DMS 273 treated with DMSO at 0.1 percent for 48 hours (cell line): ENCODE measurements at regions not wholly inside any gene's neighbourhood (a gene's known extent, or its start where the extent isn't known, plus 50 kb on each side); places are given as distances from the start of the nearest gene placed in this dataset.
A peak's percentile ranks its signal among the peaks of the same experiment; 100 is the strongest.

ENCODE experiments used
- DNase-seq: peaks from one replicate; lab custom pipeline; 2025; lab: John Stamatoyannopoulos, UW

- no peak for DNase-seq
Measured at GRCh38 chr20:1790386-1790785, 104.8 kb upstream of the SIRPA start.

- DNase-seq, result no peak
Measured at GRCh38 chr20:1788044-1788443, 107.2 kb upstream of the SIRPA start.

- DNase-seq, result no peak
Measured at GRCh38 chr20:1786486-1786885, 108.7 kb upstream of the SIRPA start.

GRCh38 chr20:1784586-1784985 lies 110.6 kb upstream of the SIRPA start:
- DNase-seq, result no peak

GRCh38 chr20:1783245-1783644 lies 112.0 kb upstream of the SIRPA start:
- DNase-seq, result no peak

- DNase-seq, result no peak
Measured at GRCh38 chr20:1782181-1782580, 113.0 kb upstream of the SIRPA start.

- no peak for DNase-seq
Measured at GRCh38 chr20:1779567-1779966, 115.6 kb upstream of the SIRPA start.

GRCh38 chr20:1778338-1778737 lies 116.9 kb upstream of the SIRPA start:
- DNase-seq, result no peak

- no peak for DNase-seq
Measured at GRCh38 chr20:1777476-1777820, 117.8 kb upstream of the SIRPA start.

- peak; percentile 42 for DNase-seq
Measured at GRCh38 chr20:1776681-1777475, 118.3 kb upstream of the SIRPA start.

- DNase-seq, result no peak
Measured at GRCh38 chr20:1775117-1775516, 117.5 kb upstream of the SIRPG start.

GRCh38 chr20:1774479-1774878 lies 116.9 kb upstream of the SIRPG start:
- DNase-seq, result no peak

GRCh38 chr20:1773816-1774215 lies 116.2 kb upstream of the SIRPG start:
- no peak for DNase-seq

- DNase-seq, result no peak
Measured at GRCh38 chr20:1769491-1769890, 111.9 kb upstream of the SIRPG start.

- no peak for DNase-seq
Measured at GRCh38 chr20:1766731-1767130, 109.2 kb upstream of the SIRPG start.

- peak; percentile 19 for DNase-seq
Measured at GRCh38 chr20:1764136-1765033, 106.8 kb upstream of the SIRPG start.

- DNase-seq, result no peak
Measured at GRCh38 chr20:1761598-1761997, 104.0 kb upstream of the SIRPG start.

GRCh38 chr20:1761116-1761515 lies 103.5 kb upstream of the SIRPG start:
- DNase-seq, result no peak

GRCh38 chr20:1758765-1759164 lies 101.2 kb upstream of the SIRPG start:
- DNase-seq, result no peak

GRCh38 chr20:1757606-1758512 lies 100.3 kb upstream of the SIRPG start:
- no peak for DNase-seq

GRCh38 chr20:1757072-1757471 lies 99.5 kb upstream of the SIRPG start:
- DNase-seq, result no peak

- no peak for DNase-seq
Measured at GRCh38 chr20:1754749-1755148, 97.2 kb upstream of the SIRPG start.
